ENCODE measurements at regions not wholly inside any gene's neighbourhood (a gene's known extent, or its start where the extent isn't known, plus 50 kb on each side); places are given as distances from the start of the nearest gene placed in this dataset.

DNA sequence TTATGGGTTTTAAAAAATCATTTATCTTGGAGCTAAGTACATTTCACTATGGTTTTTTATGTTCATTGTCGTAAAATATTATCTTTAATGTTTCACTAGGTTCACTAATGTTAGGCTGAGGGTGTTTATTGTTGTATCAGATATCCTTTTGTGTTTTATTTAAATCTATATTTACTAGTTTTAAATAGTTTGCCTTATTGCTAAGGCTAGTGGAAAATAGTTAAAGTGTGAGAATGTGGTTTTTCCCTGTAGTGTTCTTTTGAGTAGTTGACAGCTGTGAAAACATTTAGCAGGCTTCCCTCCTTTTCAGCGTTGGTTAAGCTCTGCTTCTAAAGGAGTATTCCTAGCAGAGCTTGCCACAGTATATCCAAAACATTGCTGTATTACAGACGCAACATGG is 139.0 kb downstream of the TM9SF2 start:
- no peak for DNase-seq
- ATAC-seq, result no peak

DNA sequence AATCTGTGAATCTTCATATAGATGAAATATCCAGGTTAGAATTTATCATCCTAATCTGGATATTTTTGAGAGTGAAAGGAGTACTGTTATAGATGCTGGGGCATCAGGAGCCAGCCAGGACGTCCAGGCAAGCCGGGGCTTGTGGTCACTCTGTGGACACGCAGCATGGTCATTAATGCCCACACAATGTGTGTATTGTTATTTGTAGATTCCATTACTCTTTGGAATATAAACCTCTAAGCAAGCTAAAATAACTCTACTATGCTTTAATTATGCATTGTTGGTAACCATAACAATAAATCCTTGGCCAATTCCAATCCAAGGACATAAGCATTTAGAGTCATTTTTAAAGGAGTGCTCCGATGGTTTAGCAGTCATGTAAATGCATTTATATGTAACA is 137.9 kb downstream of the TM9SF2 start:
- no peak for DNase-seq
- no peak for ATAC-seq

- no peak for DNase-seq
- no peak for ATAC-seq
Observed at GRCh38 chr13:99636728-99637353, 135.6 kb downstream of the TM9SF2 start.

- DNase-seq (no peak), ATAC-seq (no peak)
Observed at GRCh38 chr13:99636306-99636705, 135.0 kb downstream of the TM9SF2 start.

DNA sequence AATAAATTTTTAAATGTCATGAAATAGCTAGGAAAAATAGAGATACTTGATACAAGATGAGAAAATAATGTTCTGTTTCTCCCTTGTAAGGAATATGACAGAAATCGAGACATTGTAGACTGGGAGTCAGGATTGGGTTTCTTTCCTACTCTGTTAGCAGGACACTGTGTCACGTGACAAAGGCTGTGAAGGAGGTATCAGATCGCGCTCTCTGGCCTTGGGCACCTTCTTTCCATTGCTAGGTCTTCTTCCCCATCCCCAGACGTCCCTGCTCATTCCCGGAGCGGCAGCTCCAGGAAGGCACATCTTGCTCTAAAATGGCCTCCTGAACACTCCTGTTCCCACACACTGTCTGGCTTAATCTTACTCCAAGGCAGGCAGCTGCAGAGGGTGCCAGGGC is 133.4 kb downstream of the TM9SF2 start:
- DNase-seq (no peak), ATAC-seq (no peak)

DNA sequence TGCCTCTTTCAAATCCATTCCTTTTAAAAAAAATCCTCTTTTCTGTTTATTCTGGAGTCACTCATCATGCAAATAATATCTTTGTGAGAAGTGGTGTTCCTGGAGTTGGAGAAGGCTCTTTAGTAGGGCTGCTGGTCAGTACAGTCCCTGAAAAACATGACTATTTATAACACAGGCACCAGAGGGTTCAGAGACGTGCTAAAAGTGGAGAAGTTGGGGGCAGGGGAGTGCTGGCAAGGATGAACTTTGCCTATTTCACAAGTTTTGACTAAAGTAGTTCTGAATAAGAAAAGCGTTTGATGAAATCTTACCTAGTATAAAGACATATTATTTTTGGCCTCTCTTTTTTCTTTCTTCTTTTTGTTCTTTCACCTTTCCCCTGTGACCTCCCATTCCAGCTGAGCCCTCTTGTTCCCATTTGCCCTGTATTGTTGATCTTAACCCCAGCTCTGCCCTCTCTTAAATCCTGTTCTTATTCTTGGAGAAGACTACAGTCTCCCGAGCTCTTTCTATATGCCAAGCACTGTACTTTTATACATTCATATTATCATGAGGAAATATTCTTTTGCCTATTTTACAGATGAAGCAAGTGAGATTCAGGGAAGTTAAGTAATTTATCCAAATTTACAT is 129.1 kb downstream of the TM9SF2 start:
- no peak for ATAC-seq
- no peak for DNase-seq

DNA sequence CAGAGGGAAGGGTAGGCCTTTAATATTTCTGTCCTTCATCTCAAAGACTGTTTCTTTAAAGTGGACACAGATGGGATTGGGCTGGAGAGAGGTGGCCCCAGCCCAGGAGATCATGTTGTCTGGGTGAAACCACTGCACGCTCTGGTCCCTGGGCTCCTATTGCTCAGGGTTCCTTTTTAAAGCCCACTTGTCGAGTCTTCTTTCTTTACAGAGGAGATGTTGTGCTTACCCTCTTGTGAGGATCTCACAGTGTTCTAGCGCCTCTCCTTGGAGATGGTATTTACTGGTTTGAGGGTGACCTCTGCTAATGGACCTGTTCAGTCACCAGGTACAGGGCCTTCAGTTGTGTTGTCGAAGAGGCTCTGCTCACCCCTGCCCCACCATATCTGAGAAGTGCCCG is 128.4 kb downstream of the TM9SF2 start:
- DNase-seq, result no peak
- ATAC-seq, result no peak

- DNase-seq (no peak), ATAC-seq (no peak)
Observed at GRCh38 chr13:99628442-99628841, 127.2 kb downstream of the TM9SF2 start.

GRCh38 chr13:99626461-99627082 is 125.3 kb downstream of the TM9SF2 start:
- no peak for DNase-seq
- ATAC-seq, result no peak

- no peak for DNase-seq
- no peak for ATAC-seq
Observed at GRCh38 chr13:99624936-99625540, 123.8 kb downstream of the TM9SF2 start.

DNA sequence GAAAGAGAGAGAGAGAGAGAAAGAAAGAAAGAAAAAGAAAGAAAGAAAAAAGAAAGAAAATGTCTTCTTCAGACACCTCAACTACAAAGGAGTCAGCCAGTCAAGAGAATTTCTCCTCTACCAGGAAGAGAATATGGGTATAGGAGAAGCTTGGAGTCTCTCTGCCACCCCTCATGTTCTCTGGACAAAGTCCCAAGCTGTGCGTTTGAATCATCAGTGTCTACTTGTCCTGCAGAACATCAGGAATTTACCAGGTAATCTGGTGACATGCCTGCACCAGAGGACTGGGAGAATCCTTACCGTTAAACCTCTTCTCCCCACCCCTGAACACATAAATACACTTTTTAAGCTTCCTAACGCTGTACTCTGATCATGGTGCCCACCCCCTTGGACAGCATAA is 119.5 kb downstream of the TM9SF2 start:
- ATAC-seq (no peak), DNase-seq (no peak)

DNA sequence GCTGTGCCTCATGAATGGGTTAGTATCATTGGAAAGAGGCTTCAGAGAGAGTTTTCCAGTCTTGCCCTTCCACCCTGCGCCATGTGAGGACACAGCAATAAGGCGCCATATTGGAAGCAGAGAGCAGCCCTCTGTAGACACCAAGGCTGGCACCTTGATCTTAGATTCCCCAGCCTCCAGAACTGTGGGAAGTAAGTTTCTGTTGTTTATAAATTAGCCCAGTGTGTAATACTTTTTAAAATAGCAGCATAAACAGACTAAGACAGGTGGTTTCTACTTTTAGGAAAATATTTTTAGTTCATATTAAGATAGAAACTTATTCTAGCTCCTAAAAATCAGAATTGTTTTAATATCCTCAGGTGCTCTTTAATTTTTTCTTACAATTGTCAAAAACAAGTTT is 117.9 kb downstream of the TM9SF2 start:
- ATAC-seq, result no peak
- no peak for DNase-seq

DNA sequence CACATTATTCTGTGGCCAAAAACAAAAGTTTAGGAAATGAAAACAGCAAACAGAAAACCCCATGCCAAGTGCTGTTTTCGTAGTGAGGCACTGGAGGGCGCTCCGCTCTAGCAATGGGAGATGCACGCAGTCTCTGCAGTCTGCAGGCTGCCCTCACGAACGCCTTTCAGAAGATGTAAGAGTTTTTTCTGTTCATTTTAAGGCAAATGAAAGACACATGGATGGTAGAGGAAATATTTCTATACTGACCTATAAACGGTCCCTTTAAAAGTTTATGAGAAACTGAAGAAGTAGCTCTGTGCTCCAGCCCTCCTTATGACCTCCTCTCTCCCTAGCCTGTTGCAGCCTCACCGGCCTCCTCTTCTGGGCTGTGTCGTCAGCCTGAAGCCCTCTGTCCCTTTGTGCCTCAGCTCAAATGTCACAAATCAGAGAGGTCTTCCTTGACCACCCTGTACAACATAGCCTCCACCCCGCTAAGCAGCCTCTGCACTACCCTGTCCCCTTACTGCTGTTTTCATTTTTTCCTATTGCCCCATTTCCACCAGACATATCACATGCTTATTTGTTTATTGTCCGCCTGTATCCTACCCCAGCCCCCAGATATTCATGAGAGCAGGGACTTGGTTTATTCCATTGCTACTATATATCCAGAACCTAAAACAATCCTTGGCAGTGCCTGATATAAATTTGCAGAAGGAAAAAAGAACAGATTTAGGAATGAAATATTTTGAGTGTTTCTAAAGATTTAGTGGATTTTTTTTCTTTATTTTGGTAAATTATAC is 116.4 kb downstream of the TM9SF2 start:
- ATAC-seq (no peak), DNase-seq (peak; percentile 18)

DNA sequence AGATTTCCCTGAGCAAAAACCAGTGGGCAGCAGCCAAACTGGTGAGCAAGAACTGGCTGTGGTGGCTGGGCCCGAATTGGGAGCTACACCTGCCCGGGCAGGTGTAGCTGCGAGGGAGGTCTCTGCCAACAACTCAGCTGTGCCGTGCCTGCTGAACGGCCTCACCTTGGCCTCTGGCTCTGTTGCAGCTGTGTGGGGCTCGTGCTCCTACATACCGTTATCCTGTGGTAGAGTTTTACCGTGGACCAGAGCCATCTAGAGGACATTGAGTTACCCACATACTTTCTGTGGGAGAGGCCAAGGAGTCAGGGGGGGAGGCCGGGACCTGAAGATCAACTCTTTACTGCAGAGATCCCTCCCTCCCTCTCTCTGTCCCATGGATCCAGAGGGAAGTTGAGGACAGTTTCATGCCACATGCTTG is 113.2 kb downstream of the TM9SF2 start:
- peak; percentile 47 for ATAC-seq
- no peak for DNase-seq
